HUES6 (cell line): ENCODE measurements at regions not wholly inside any gene's neighbourhood (a gene's known extent, or its start where the extent isn't known, plus 50 kb on each side); places are given as distances from the start of the nearest gene placed in this dataset.

Source experiments
- H3K27ac ChIP-seq: 2 replicates; pipeline ENCODE4 v1.7.0; 2013; ENCODE audit warnings: low read depth, mild to moderate bottlenecking, low read length, inconsistent platforms
- H3K27me3 ChIP-seq: 2 replicates; pipeline ENCODE4 v1.6.1; 2013; ENCODE audit warnings: low read length; ENCODE audit not compliant: control insufficient read depth, insufficient read depth
- H3K36me3 ChIP-seq: 2 replicates; pipeline ENCODE4 v1.6.1; 2013; ENCODE audit warnings: low read length; ENCODE audit not compliant: control insufficient read depth, insufficient read depth
- H3K4me1 ChIP-seq: 2 replicates; pipeline ENCODE4 v1.6.1; 2013; ENCODE audit warnings: low read length; ENCODE audit not compliant: control insufficient read depth, insufficient read depth
- H3K4me3 ChIP-seq: 2 replicates; pipeline ENCODE4 v1.5.1; 2013; ENCODE audit warnings: low read depth, low read length
- H3K9ac ChIP-seq: one replicate; pipeline ENCODE4 v1.6.1; 2013; ENCODE audit warnings: mild to moderate bottlenecking, low read length
- H3K9me3 ChIP-seq: 2 replicates; pipeline ENCODE4 v1.6.1; 2013; ENCODE audit warnings: low read depth, low read length; ENCODE audit not compliant: control insufficient read depth, insufficient read depth

DNA sequence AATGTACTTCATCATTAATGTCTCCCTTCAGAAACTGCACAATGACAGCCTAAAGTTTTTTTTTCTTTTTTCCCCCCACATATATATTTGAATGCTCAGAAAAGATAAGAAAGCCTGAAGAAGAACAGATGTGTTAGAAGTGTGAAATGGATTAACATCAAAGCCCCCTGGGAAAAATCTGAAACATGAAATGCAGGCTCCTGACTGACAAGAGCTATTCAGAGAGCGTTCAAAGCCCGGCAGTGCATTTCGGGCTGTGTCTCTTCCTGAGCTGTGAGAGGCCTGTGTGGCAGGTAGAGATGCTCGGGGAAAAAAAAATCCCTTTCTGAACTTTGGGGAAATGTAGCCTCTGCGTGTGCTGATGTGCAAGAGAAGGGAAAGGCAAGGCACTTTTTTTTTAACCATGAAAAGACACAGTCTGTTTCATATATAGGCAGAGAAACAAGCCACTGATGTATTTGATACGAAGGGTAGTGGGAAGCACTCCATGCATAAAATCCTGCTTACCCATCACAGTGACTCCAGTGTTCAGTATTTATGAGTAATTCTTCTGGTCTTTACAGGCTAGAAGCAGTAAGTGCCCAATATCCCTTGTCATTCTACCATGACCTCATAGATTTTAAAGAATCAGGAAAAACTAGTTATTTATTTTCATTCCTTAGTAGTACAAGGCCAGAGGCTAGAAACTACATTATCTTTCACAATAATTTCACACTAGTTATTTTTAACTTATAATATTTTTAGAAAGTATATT is 1574.2 kb upstream of the PIK3C3 start:
- no peaks in the 10 kb centered on the region for H3K4me1 ChIP-seq
- H3K27me3 ChIP-seq: no peaks in the 10 kb centered on the region
- no peaks in the 10 kb centered on the region for H3K36me3 ChIP-seq
- no peak overlapping the region for H3K4me3 ChIP-seq
- H3K9me3 ChIP-seq: no peaks in the 10 kb centered on the region
- no peak overlapping the region for H3K27ac ChIP-seq
- no peak overlapping the region for H3K9ac ChIP-seq

- no peaks in the 10 kb centered on the region for H3K36me3 ChIP-seq
- H3K4me1 ChIP-seq: no peaks in the 10 kb centered on the region
- H3K4me3 ChIP-seq: no peak overlapping the region
- H3K27ac ChIP-seq: no peak overlapping the region
- no peaks in the 10 kb centered on the region for H3K27me3 ChIP-seq
- H3K9me3 ChIP-seq: no peaks in the 10 kb centered on the region
- no peak overlapping the region for H3K9ac ChIP-seq
Observed at GRCh38 chr18:40375837-40376236, 1579.2 kb upstream of the PIK3C3 start.

- Histone ChIP-seq H3K36me3 (no peaks in the 10 kb centered on the region), H3K27ac (no peak overlapping the region), H3K9me3 (no peaks in the 10 kb centered on the region), H3K4me3 (no peak overlapping the region), H3K4me1 (no peaks in the 10 kb centered on the region), H3K9ac (no peak overlapping the region), H3K27me3 (no peaks in the 10 kb centered on the region)
Observed at GRCh38 chr18:40371673-40372072, 1583.4 kb upstream of the PIK3C3 start.

GRCh38 chr18:40367576-40367975 is 1587.5 kb upstream of the PIK3C3 start:
- Histone ChIP-seq H3K4me3 (no peak overlapping the region), H3K36me3 (no peaks in the 10 kb centered on the region), H3K9ac (no peak overlapping the region), H3K27ac (no peak overlapping the region), H3K27me3 (no peaks in the 10 kb centered on the region), H3K4me1 (no peaks in the 10 kb centered on the region), H3K9me3 (no peaks in the 10 kb centered on the region)

DNA sequence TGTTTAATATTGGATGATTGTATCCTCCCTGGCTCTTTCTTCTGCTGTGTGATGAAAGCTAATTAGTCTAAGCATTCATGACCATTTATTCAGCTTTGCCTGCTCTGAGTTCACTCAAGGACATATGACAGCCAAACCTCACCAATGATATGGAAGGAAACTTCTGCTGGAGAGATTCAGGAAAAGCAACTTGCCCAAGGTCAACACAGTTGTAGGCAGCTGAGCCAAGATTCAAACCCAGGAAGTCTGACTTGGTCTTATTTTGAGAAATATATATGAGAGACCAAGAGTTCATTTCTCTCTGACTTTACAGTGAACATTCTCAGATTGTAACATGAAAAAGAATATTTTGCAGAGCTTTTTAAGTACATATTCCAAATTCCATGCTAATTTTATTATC is 1588.5 kb upstream of the PIK3C3 start:
- no peaks in the 10 kb centered on the region for H3K9me3 ChIP-seq
- H3K4me3 ChIP-seq: no peak overlapping the region
- H3K36me3 ChIP-seq: no peaks in the 10 kb centered on the region
- no peak overlapping the region for H3K9ac ChIP-seq
- no peak overlapping the region for H3K27ac ChIP-seq
- no peaks in the 10 kb centered on the region for H3K4me1 ChIP-seq
- H3K27me3 ChIP-seq: no peaks in the 10 kb centered on the region

DNA sequence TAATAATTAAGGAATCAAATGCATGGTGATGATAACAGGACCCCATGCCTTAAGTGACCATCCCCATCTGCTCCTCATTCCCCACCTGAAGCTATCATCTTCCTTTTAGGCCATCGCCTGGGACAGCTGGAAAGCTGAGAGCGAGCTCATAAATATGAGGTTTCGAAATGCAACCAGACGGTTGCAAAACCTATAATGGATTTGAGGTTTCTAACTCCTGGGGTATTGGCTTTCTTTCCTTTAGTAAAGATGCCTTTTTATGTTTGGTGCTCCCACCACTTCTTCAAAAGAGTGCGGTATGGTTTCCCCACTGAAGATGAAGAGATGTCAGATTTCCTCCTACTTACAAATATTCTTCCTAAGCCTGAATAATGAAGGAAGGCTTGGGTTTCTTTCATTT is 1589.5 kb upstream of the PIK3C3 start:
- Histone ChIP-seq H3K9me3 (no peaks in the 10 kb centered on the region), H3K4me1 (no peaks in the 10 kb centered on the region), H3K4me3 (no peak overlapping the region), H3K27ac (no peak overlapping the region), H3K9ac (no peak overlapping the region), H3K27me3 (no peaks in the 10 kb centered on the region), H3K36me3 (no peaks in the 10 kb centered on the region)

GRCh38 chr18:40360558-40360957 is 1594.5 kb upstream of the PIK3C3 start:
- H3K4me3 ChIP-seq: no peak overlapping the region
- H3K36me3 ChIP-seq: no peaks in the 10 kb centered on the region
- no peaks in the 10 kb centered on the region for H3K4me1 ChIP-seq
- H3K9me3 ChIP-seq: no peaks in the 10 kb centered on the region
- no peaks in the 10 kb centered on the region for H3K27me3 ChIP-seq
- no peak overlapping the region for H3K27ac ChIP-seq
- no peak overlapping the region for H3K9ac ChIP-seq

DNA sequence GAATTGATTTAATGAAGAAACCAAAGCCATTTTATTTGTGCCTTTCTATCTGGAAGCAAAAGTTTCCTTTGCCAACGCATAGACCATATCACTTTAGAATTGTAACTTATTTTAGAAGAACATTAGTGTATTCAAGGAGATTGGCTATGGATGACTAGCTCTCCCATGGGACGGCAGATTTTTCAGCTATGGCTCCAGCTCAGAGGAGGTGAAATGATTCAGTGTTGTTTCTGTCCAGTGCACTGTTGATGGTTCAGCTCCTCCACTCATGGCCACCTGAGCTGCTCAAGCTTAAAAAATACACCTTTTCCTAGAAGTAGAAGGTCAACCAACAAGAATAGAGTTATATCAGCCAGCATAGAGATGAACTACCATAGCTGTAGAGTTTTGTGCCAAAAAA is 1597.5 kb upstream of the PIK3C3 start:
- no peaks in the 10 kb centered on the region for H3K27me3 ChIP-seq
- no peak overlapping the region for H3K27ac ChIP-seq
- H3K4me3 ChIP-seq: no peak overlapping the region
- no peak overlapping the region for H3K9ac ChIP-seq
- no peaks in the 10 kb centered on the region for H3K36me3 ChIP-seq
- no peaks in the 10 kb centered on the region for H3K9me3 ChIP-seq
- no peaks in the 10 kb centered on the region; the same call in 1 of the 2 replicates for H3K4me1 ChIP-seq

DNA sequence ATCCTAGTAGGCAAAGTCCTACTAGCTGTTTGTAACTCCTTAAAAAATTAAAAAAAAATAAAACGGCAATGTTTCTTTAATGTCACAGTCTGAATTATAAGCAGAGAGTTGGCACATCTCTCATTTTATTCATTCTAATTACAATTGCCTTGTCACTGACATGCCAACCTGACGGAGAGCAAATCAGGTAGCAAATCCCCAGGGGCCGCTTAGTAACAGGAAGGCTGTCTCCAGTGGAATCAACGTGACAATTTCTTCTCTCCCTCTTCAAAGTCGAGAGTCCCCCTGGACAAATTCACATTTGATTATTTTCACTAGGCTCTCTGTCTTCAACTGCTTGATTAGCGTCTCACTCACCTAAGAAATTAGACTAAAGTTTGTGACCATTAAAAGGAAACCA is 1598.9 kb upstream of the PIK3C3 start:
- Histone ChIP-seq H3K4me1 (no peaks in the 10 kb centered on the region; the same call in 1 of the 2 replicates), H3K27ac (no peak overlapping the region), H3K9me3 (no peaks in the 10 kb centered on the region), H3K9ac (no peak overlapping the region), H3K36me3 (no peaks in the 10 kb centered on the region), H3K27me3 (no peaks in the 10 kb centered on the region), H3K4me3 (no peak overlapping the region)

- Histone ChIP-seq H3K9me3 (no peaks in the 10 kb centered on the region), H3K9ac (no peak overlapping the region), H3K4me3 (no peak overlapping the region), H3K27me3 (no peaks in the 10 kb centered on the region), H3K36me3 (no peaks in the 10 kb centered on the region), H3K4me1 (no peaks in the 10 kb centered on the region; the same call in 1 of the 2 replicates), H3K27ac (no peak overlapping the region)
Observed at GRCh38 chr18:40355726-40356125, 1599.3 kb upstream of the PIK3C3 start.

DNA sequence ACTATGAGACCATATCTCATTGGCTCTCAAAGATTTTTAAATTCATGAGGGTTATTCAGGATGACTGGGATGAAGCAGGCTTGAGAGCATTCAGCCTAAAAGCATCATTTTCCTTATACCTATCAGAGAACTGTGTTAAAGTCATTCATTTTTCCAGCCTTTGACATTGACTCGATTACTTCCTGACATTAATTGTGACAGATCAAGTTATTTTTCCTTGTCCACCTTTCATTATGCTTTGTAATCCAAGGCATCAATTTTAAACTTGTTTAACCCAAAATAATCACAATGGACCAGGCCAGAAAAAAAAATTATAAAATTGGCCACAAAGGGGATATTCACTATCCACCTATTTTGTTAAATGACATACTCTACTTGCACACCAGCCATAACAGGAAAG is 1606.8 kb upstream of the PIK3C3 start:
- H3K36me3 ChIP-seq: no peaks in the 10 kb centered on the region
- H3K4me3 ChIP-seq: no peak overlapping the region
- H3K27ac ChIP-seq: no peak overlapping the region
- H3K9ac ChIP-seq: no peak overlapping the region
- H3K4me1 ChIP-seq: no peaks in the 10 kb centered on the region
- no peaks in the 10 kb centered on the region for H3K27me3 ChIP-seq
- H3K9me3 ChIP-seq: no peaks in the 10 kb centered on the region
